ENCODE measurements at regions not wholly inside any gene's neighbourhood (a gene's known extent, or its start where the extent isn't known, plus 50 kb on each side); places are given as distances from the start of the nearest gene placed in this dataset.

GRCh38 chr12:5244513-5244972 lies 187.4 kb upstream of the NTF3 start:
- no peak overlapping the region for H3K4me2 ChIP-seq (ENCODE audit: low read length)
- H3F3A ChIP-seq (ENCODE audit: insufficient read depth, low read length, poor library complexity, severe bottlenecking) = no peaks in the 10 kb centered on the region
- H3K9me2 ChIP-seq (ENCODE audit: insufficient read depth, low read length) = no peaks in the 10 kb centered on the region
- no peak overlapping the region for H3K4me3 ChIP-seq (ENCODE audit: low read length)
- no peaks in the 10 kb centered on the region for H4K20me1 ChIP-seq (ENCODE audit: insufficient read depth)
- H3K79me2 ChIP-seq (replicated peaks; ENCODE audit: insufficient read depth, low read length) = no peaks in the 10 kb centered on the region
- no peaks in the 10 kb centered on the region for H3K27me3 ChIP-seq (ENCODE audit: insufficient read depth, low read depth, low read length)
- no peak overlapping the region for H3K9ac ChIP-seq (ENCODE audit: low read length)
- TF ChIP-seq EP300 (conservative IDR thresholded peaks at IDR 0.05; ENCODE audit: poor library complexity, severe bottlenecking) (no peak), SMC3 (conservative IDR thresholded peaks at IDR 0.05; ENCODE audit: poor library complexity) (no peak), REST (IDR thresholded peaks at IDR 0.05; ENCODE audit: borderline replicate concordance) (no peak), EZH2 (IDR thresholded peaks at IDR 0.05; ENCODE audit: borderline replicate concordance, insufficient read depth, low read length, poor library complexity, severe bottlenecking) (no peak), TAF1 (IDR thresholded peaks at IDR 0.05; ENCODE audit: low read depth) (no peak)
- no peak overlapping the region for H2AFZ ChIP-seq (ENCODE audit: low read depth, low read length)
- no peaks in the 10 kb centered on the region for H3K36me3 ChIP-seq (ENCODE audit: insufficient read depth, low read length)
- no peak overlapping the region for H3K27ac ChIP-seq (ENCODE audit: low read length)
- no peaks in the 10 kb centered on the region for H3K9me3 ChIP-seq (ENCODE audit: low read length)

GRCh38 chr12:5246196-5246595 lies 185.7 kb upstream of the NTF3 start:
- Histone ChIP-seq H3K27me3 (ENCODE audit: insufficient read depth, low read depth, low read length) (no peaks in the 10 kb centered on the region), H3K36me3 (ENCODE audit: insufficient read depth, low read length) (no peaks in the 10 kb centered on the region), H3K4me2 (ENCODE audit: low read length) (no peak overlapping the region), H3K27ac (ENCODE audit: low read length) (no peak overlapping the region), H3K79me2 (replicated peaks; ENCODE audit: insufficient read depth, low read length) (no peaks in the 10 kb centered on the region), H3K9ac (ENCODE audit: low read length) (no peak overlapping the region), H3K4me3 (ENCODE audit: low read length) (no peak overlapping the region), H3K9me2 (ENCODE audit: insufficient read depth, low read length) (no peaks in the 10 kb centered on the region), H4K20me1 (ENCODE audit: insufficient read depth) (no peaks in the 10 kb centered on the region), H3K9me3 (ENCODE audit: low read length) (no peaks in the 10 kb centered on the region), H3F3A (ENCODE audit: insufficient read depth, low read length, poor library complexity, severe bottlenecking) (no peaks in the 10 kb centered on the region), H2AFZ (ENCODE audit: low read depth, low read length) (no peak overlapping the region)
- TF ChIP-seq REST (IDR thresholded peaks at IDR 0.05; ENCODE audit: borderline replicate concordance) = no peak
- no peak for TF ChIP-seq EP300 (conservative IDR thresholded peaks at IDR 0.05; ENCODE audit: poor library complexity, severe bottlenecking)
- no peak for TF ChIP-seq EZH2 (IDR thresholded peaks at IDR 0.05; ENCODE audit: borderline replicate concordance, insufficient read depth, low read length, poor library complexity, severe bottlenecking)
- no peak for TF ChIP-seq POLR2AphosphoS5 (IDR thresholded peaks at IDR 0.05)

- Histone ChIP-seq H2AFZ (ENCODE audit: low read depth, low read length) (no peak overlapping the region), H3F3A (ENCODE audit: insufficient read depth, low read length, poor library complexity, severe bottlenecking) (no peaks in the 10 kb centered on the region), H3K27ac (ENCODE audit: low read length) (no peak overlapping the region), H3K4me2 (ENCODE audit: low read length) (no peak overlapping the region), H4K20me1 (ENCODE audit: insufficient read depth) (no peaks in the 10 kb centered on the region), H3K4me3 (ENCODE audit: low read length) (no peak overlapping the region), H3K27me3 (ENCODE audit: insufficient read depth, low read depth, low read length) (no peaks in the 10 kb centered on the region), H3K9ac (ENCODE audit: low read length) (no peak overlapping the region), H3K9me3 (ENCODE audit: low read length) (no peaks in the 10 kb centered on the region), H3K79me2 (replicated peaks; ENCODE audit: insufficient read depth, low read length) (no peaks in the 10 kb centered on the region), H3K9me2 (ENCODE audit: insufficient read depth, low read length) (no peaks in the 10 kb centered on the region), H3K36me3 (ENCODE audit: insufficient read depth, low read length) (no peaks in the 10 kb centered on the region)
- TF ChIP-seq CTCF (IDR thresholded peaks at IDR 0.05; ENCODE audit: poor library complexity, severe bottlenecking) (no peak), MXI1 (conservative IDR thresholded peaks at IDR 0.05; ENCODE audit: poor library complexity, severe bottlenecking) (no peak), POLR2AphosphoS5 (IDR thresholded peaks at IDR 0.05) (no peak), RAD21 (conservative IDR thresholded peaks at IDR 0.05) (no peak), SMC3 (conservative IDR thresholded peaks at IDR 0.05; ENCODE audit: poor library complexity) (no peak), REST (IDR thresholded peaks at IDR 0.05; ENCODE audit: borderline replicate concordance) (no peak), EZH2 (IDR thresholded peaks at IDR 0.05; ENCODE audit: borderline replicate concordance, insufficient read depth, low read length, poor library complexity, severe bottlenecking) (no peak), EP300 (conservative IDR thresholded peaks at IDR 0.05; ENCODE audit: poor library complexity, severe bottlenecking) (no peak)
Measured at GRCh38 chr12:5247144-5247543, 184.8 kb upstream of the NTF3 start.
